Epithelial cell of proximal tubule (primary cell): ENCODE measurements at regions not wholly inside any gene's neighbourhood (a gene's known extent, or its start where the extent isn't known, plus 50 kb on each side); places are given as distances from the start of the nearest gene placed in this dataset.
A peak's percentile ranks its signal among the peaks of the same experiment; 100 is the strongest.

Source experiments
- DNase-seq: peaks from one replicate; pipeline ENCODE4 v3.0.0-alpha.2; 2011; ENCODE audit warnings: low read depth
- H3K4me3 ChIP-seq: 2 replicates; pipeline ENCODE4 v1.5.1; 2011; ENCODE audit warnings: low read depth, mild to moderate bottlenecking, low read length
- TF ChIP-seq, protein P1 (sequence below): conservative IDR thresholded peaks from 2 replicates; pipeline ENCODE4 v1.5.1; 2012; ENCODE audit warnings: low read depth, mild to moderate bottlenecking, low read length

DNA sequence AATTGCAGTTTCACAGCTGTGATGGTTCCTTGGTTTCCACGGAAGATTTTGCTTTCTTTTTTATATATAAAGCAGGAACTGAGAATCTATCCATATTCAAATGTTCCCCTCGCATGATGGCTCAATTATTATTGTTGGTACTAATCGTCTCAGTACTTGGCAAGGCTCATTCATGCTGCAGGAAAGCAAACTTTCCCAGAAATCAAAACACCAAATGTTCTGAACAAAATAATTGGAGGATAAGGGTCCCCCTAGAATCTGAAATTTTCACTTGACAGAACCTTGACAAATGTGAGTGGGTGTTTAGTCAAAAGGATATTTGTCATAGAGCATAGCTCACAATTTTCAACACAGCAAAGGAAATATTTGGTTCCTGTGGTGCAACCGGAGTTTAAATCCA lies 1598.6 kb upstream of the PCDH7 start:
- DNase-seq, result no peak
- H3K4me3 ChIP-seq, result no peak overlapping the region
- TF ChIP-seq, protein P1, sequence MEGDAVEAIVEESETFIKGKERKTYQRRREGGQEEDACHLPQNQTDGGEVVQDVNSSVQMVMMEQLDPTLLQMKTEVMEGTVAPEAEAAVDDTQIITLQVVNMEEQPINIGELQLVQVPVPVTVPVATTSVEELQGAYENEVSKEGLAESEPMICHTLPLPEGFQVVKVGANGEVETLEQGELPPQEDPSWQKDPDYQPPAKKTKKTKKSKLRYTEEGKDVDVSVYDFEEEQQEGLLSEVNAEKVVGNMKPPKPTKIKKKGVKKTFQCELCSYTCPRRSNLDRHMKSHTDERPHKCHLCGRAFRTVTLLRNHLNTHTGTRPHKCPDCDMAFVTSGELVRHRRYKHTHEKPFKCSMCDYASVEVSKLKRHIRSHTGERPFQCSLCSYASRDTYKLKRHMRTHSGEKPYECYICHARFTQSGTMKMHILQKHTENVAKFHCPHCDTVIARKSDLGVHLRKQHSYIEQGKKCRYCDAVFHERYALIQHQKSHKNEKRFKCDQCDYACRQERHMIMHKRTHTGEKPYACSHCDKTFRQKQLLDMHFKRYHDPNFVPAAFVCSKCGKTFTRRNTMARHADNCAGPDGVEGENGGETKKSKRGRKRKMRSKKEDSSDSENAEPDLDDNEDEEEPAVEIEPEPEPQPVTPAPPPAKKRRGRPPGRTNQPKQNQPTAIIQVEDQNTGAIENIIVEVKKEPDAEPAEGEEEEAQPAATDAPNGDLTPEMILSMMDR, result no peak

DNA sequence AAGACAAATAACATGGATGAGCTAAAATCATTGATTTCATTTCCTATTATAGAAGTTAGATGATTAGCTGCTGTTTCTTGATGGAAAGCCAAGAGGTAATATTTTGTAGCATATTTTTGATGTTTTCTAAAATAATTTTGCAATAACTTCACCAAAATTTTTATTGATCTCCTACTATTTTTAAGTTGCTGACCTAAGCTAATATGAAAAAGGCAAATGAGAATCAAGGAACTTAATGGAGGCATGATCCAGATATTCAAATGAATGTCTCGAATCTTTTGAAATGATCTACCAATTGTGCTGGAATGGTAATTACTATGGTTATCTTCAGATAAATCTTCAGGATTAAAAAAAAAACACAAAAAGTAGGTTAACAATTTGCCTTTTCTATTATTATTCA lies 1591.4 kb upstream of the PCDH7 start:
- no peak overlapping the region for H3K4me3 ChIP-seq
- TF ChIP-seq, protein P1, result no peak
- DNase-seq, result no peak

DNA sequence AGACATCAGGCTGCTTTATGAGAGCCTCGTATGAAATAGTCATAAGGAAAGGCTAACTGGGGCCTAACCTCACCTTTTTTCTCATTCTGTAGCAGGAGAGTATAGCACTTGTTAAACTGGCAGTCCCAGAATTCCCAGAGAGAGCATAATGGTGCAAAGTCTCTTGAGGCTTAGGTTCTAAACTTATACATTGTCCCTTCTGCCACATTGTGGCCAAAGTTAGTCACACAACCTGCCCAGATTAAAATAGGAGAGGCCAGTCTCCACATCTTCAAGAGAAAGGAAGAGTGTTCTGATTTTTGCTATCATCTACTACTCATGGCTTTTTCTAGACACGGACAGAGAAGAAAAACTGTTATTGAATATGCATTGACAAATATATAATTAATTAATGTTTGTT lies 1588.9 kb upstream of the PCDH7 start:
- no peak overlapping the region for H3K4me3 ChIP-seq
- TF ChIP-seq, protein P1, result no peak
- no peak for DNase-seq

DNA sequence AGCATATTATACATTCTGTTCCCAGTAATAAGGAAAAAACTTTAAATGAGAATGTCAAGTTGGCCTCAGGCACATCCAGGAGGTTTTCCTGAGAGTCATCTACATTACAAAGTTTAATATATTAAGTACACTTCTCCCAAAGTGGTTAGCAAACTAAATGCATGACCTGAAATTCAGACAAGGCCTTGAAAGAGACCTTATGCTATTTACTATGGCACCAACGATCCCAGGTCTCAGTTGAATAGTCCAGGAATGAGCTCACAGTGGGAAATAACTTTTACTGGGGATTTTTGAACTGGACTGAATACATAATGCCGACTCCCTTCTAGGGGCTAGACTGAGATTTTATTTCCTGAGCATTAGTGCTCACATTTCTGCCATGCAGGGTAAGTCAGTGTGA lies 1577.5 kb upstream of the PCDH7 start:
- DNase-seq, result peak; percentile 18
- TF ChIP-seq, protein P1, result no peak
- no peak overlapping the region for H3K4me3 ChIP-seq

DNA sequence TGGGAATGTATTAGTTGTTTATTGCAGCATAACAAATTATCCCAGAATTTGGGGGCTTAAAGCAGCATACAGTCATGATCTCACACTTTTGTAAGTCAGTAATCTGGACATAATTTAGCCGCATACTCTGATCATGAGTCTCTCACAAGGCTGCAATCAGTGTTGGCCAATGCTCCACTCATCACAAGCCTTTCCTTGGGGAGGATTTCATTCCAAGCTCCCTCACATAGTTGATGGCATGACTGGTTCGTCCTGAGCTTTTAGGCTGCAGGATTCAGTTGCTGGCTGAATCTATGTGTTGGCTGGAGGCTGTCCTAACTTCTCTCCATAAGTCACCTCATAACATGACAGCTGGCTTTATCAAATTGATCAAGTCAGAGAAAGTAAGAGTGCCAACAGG lies 1568.6 kb upstream of the PCDH7 start:
- DNase-seq, result no peak
- TF ChIP-seq, protein P1, result no peak

DNA sequence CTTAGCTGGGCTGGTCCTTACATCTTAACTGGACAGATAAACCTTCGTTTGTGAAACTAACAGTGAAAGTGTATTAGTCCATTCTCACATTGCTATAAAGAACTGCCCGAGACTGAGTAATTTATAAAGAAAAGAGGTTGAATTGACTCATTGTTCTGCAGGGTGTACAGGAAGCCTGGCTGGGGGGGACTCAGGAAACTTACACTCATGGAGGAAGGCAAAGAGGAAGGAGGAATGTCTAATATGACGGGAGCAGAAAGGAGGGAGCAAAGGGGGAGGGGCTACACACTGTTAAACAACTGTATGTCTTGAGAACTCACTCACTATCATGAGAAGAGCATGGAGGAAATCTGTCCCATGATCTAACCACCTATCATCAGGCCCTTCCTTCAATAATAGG lies 1566.5 kb upstream of the PCDH7 start:
- TF ChIP-seq, protein P1, result no peak
- no peak overlapping the region for H3K4me3 ChIP-seq
- DNase-seq, result no peak

More for the DNA sequence above, 1568.6 kb upstream of the PCDH7 start:
- no peak overlapping the region for H3K4me3 ChIP-seq

DNA sequence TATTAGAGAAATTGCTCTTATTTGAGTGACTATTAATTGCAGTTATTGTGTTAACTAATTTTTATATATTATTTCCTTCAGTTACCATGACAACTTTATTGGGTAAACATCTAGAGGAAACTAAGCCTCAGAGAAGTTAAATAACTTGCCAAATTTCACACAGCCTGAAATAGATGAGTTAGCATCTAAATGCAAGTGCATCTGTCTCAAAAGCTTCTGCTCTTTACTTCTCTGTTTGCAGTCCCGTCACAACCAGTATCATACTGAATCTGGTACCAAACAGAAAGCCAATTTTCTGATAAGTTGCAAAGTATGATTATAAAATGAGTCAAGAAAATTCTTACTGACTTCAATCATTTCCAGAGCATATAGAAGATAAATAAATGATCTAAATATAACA lies 1544.9 kb upstream of the PCDH7 start:
- no peak for DNase-seq
- no peak overlapping the region for H3K4me3 ChIP-seq
- TF ChIP-seq, protein P1, result no peak
